Astrocyte of the spinal cord (primary cell): ENCODE measurements at regions not wholly inside any gene's neighbourhood (a gene's known extent, or its start where the extent isn't known, plus 50 kb on each side); places are given as distances from the start of the nearest gene placed in this dataset.

Experiments used
- DNase-seq: peaks from one replicate; pipeline ENCODE4 v3.0.0; 2011; ENCODE audit warnings: low read depth, low spot score
- H3K4me3 ChIP-seq: 2 replicates; pipeline ENCODE4 v1.5.1; 2011; ENCODE audit warnings: low read depth, mild to moderate bottlenecking, low read length, moderate library complexity
- CTCF ChIP-seq: IDR thresholded peaks from 2 replicates; pipeline ENCODE4 v1.5.1; 2012; ENCODE audit warnings: low read depth, mild to moderate bottlenecking, low read length, inconsistent platforms
- in situ Hi-C: cut with HindIII; loops from 2 replicates; pipeline ENCODE4 v1.10.0; 2017; ENCODE audit warnings: low sequenced_read_pairs

DNA sequence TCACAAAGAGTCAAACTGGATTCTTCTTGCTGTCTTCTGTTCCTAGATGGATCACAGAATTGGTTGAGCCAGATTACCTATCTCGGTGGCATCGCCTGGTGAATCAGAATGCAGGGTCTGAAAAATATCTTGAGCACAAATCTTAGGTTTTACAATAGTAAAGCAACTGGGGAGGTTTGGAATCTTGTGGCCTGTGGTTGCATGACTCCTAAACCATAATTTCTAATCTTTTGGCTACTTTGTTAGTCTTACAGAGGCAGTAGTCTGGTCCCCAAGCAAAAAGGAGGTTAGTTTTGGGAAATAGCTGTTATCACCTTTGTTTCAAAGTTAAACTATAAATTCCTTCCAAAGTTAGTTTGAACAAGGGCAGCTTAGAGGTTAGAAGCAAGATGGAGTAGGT is 1488.5 kb upstream of the FLRT2 start:
- no peak for DNase-seq
- H3K4me3 ChIP-seq, result no peak overlapping the region
- no peak for TF ChIP-seq CTCF
- in situ Hi-C loops, result no loop called here

DNA sequence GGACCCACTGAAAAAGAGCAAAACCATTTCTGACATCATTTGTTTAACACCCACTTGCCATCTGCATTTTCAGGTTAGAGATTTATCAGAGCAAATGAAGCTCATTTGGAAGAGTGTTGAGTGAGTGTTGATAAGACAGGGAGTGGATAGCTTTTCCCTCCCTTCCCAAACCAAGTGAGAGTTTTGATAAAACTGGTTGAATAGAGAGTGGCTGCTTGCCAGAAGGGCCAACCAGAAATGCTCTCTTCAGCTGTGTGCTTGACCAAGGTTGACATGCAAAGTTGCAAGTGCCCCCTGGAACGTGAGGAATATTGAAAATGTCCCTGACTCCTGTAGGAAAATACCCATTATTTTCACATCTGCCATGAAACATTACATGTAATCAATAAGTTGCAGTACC is 1487.0 kb upstream of the FLRT2 start:
- TF ChIP-seq CTCF, result no peak
- in situ Hi-C loops, result no loop called here
- H3K4me3 ChIP-seq, result no peak overlapping the region
- no peak for DNase-seq

GRCh38 chr14:84064316-84065125 is 1465.4 kb upstream of the FLRT2 start:
- H3K4me3 ChIP-seq, result no peak overlapping the region
- in situ Hi-C loops, result no loop called here
- TF ChIP-seq CTCF, result no peak
- DNase-seq, result no peak

GRCh38 chr14:84065811-84066210 is 1464.1 kb upstream of the FLRT2 start:
- TF ChIP-seq CTCF, result no peak
- no peak for DNase-seq
- H3K4me3 ChIP-seq, result no peak overlapping the region
- in situ Hi-C loops, result no loop called here

DNA sequence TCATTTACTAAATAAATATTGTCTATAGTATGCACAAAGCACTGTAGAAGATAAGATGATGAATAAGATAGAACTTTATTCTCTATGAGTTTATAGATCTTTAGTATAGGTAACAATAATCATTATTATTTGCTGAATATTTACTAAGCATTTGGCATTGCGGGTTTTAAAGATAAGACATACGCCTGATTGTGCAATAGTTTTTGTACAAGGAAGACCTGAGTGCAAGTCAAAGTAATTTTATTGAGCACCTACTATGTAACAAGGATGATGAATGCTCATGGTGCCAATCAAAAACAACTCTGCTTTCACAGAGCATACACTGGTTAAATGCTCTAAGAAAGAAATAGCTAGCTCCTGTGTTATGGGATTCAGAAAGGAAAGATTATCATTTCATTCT is 1461.7 kb upstream of the FLRT2 start:
- no peak for TF ChIP-seq CTCF
- DNase-seq, result no peak
- in situ Hi-C loops, result no loop called here
- H3K4me3 ChIP-seq, result no peak overlapping the region

DNA sequence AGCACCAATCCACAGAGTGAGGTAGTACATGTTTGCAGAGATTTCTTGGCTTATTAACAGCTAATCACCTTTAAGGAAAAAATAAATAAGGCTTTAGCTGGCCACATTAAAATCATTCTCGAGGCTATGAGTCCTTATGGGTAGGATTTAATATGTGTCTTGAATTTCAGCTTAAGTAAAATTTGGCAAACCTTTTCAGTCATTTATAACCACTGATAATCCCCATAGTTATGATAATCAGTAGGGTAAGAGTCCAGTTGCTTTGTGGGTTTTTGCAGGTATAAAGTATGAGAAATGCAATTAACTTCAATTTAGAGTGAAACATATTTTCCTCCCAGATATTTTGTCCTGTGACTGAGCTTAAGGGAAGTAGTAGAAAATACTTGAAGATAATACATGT is 1458.9 kb upstream of the FLRT2 start:
- no peak for TF ChIP-seq CTCF
- H3K4me3 ChIP-seq, result no peak overlapping the region
- in situ Hi-C loops, result no loop called here
- no peak for DNase-seq

DNA sequence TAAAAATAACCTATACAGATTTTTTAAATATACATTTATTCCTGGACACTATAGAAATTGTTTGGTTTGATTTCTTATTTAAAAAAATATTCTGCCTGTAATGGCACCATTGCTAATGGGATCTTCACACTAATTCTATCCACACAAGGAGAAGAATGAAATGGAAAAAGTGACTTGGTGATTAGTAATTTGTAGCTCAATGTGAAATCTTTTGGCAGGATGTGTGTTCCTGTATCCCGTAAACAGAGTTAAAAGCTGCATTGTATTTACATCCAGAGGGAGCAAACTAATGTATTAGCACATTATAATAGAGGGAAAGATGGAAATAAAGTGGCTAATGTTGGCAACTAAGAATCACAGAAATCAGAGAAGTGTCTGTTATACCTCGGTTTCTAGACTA is 1455.3 kb upstream of the FLRT2 start:
- no peak for DNase-seq

More for the DNA sequence above, 1455.3 kb upstream of the FLRT2 start:
- in situ Hi-C loops, result no loop called here
- no peak for TF ChIP-seq CTCF
- no peak overlapping the region for H3K4me3 ChIP-seq
